WTC11 (cell line): ENCODE measurements at regions not wholly inside any gene's neighbourhood (a gene's known extent, or its start where the extent isn't known, plus 50 kb on each side); places are given as distances from the start of the nearest gene placed in this dataset.

Experiments
- ATAC-seq: fragments of 200-7000 bp; cut with Tn5 transposase; 2 replicates; pipeline ENCODE4 v1.10.0; 2021; ENCODE audit warnings: mild to moderate bottlenecking, moderate library complexity
- CTCF ChIA-PET: fragments of 300-600 bp; sonication (Branson Sonifier 250); formaldehyde crosslinking; loops from one replicate; lab custom pipeline; 2021; ENCODE audit warnings: antibody characterized with exemption; lab: Charles Lee
- POLR2A ChIA-PET: fragments of 350-600 bp; sonication (Branson Sonifier 250); formaldehyde crosslinking; loops from one replicate; lab custom pipeline; 2021; ENCODE audit warnings: antibody characterized with exemption; lab: Charles Lee
- DNase-seq: peaks from one replicate; pipeline ENCODE4 v3.0.0; 2021; ENCODE audit warnings: low spot score
- H3K27ac Mint-ChIP-seq: 2 replicates; pipeline ENCODE4 v1.8.0; 2021; ENCODE audit warnings: mixed read lengths
- H3K27me3 Mint-ChIP-seq: 2 replicates; pipeline ENCODE4 v1.8.0; 2021; ENCODE audit warnings: low read depth, mild to moderate bottlenecking, moderate library complexity, mixed read lengths
- H3K36me3 Mint-ChIP-seq: 2 replicates; pipeline ENCODE4 v1.8.0; 2021; ENCODE audit warnings: mixed read lengths
- H3K4me1 Mint-ChIP-seq: 2 replicates; pipeline ENCODE4 v1.8.0; 2022; ENCODE audit warnings: mixed read lengths
- H3K4me3 Mint-ChIP-seq: 2 replicates; pipeline ENCODE4 v1.8.0; 2021; ENCODE audit warnings: mild to moderate bottlenecking, moderate library complexity, mixed read lengths
- H3K9me3 Mint-ChIP-seq: 2 replicates; pipeline ENCODE4 v1.8.0; 2021; ENCODE audit warnings: mixed read lengths
- AFF4 ChIP-seq: sonication (generic); formaldehyde crosslinking; IDR thresholded peaks from 2 replicates; pipeline ENCODE4 v1.8.1; 2023; ENCODE audit warnings: mild to moderate bottlenecking, missing genetic modification reagents, borderline replicate concordance
- ATF3 ChIP-seq: sonication (generic); formaldehyde crosslinking; conservative IDR thresholded peaks from 2 replicates; pipeline ENCODE4 v1.8.1; 2022; ENCODE audit warnings: mild to moderate bottlenecking, missing genetic modification reagents
- CTCF ChIP-seq: fragments of 200-600 bp; IDR thresholded peaks from 2 replicates; pipeline ENCODE4 v1.8.0; 2022; ENCODE audit warnings: antibody characterized with exemption
- ERG ChIP-seq: fragments of 250-450 bp; sonication (Bioruptor Pico); IDR thresholded peaks from 2 replicates; pipeline ENCODE4 v1.8.0; 2021; ENCODE audit warnings: mild to moderate bottlenecking
- GRHL2 ChIP-seq: fragments of 250-450 bp; sonication (Bioruptor Pico); IDR thresholded peaks from 2 replicates; pipeline ENCODE4 v1.8.0; 2022; ENCODE audit warnings: mild to moderate bottlenecking, moderate library complexity; ENCODE audit not compliant: insufficient replicate concordance, severe bottlenecking
- JAZF1 ChIP-seq: fragments of 250-450 bp; sonication (Bioruptor Pico); IDR thresholded peaks from 2 replicates; pipeline ENCODE4 v1.9.0; 2021; ENCODE audit warnings: moderate library complexity, mild to moderate bottlenecking, inconsistent platforms
- JUN ChIP-seq: sonication (generic); formaldehyde crosslinking; IDR thresholded peaks from 2 replicates; pipeline ENCODE4 v1.8.0; 2023; ENCODE audit warnings: mild to moderate bottlenecking, missing genetic modification reagents
- KAT7 ChIP-seq: sonication (generic); formaldehyde crosslinking; IDR thresholded peaks from 2 replicates; pipeline ENCODE4 v1.8.1; 2023; ENCODE audit warnings: missing genetic modification reagents, mild to moderate bottlenecking, borderline replicate concordance
- NFE2L1 ChIP-seq: sonication (generic); formaldehyde crosslinking; IDR thresholded peaks from 2 replicates; pipeline ENCODE4 v1.8.1; 2023; ENCODE audit warnings: missing genetic modification reagents
- PREB ChIP-seq: sonication (generic); formaldehyde crosslinking; IDR thresholded peaks from 2 replicates; pipeline ENCODE4 v1.8.1; 2022; ENCODE audit warnings: mild to moderate bottlenecking, missing genetic modification reagents, moderate library complexity, borderline replicate concordance
- SMAD3 ChIP-seq: sonication (generic); formaldehyde crosslinking; IDR thresholded peaks from 2 replicates; pipeline ENCODE4 v1.8.0; 2022; ENCODE audit warnings: missing genetic modification reagents, mild to moderate bottlenecking, borderline replicate concordance
- TCF7 ChIP-seq: sonication (generic); formaldehyde crosslinking; IDR thresholded peaks from 2 replicates; pipeline ENCODE4 v1.8.0; 2022; ENCODE audit warnings: mild to moderate bottlenecking, low read depth, missing genetic modification reagents, moderate library complexity
- TP53 ChIP-seq: sonication (generic); formaldehyde crosslinking; IDR thresholded peaks from 2 replicates; pipeline ENCODE4 v1.8.1; 2023; ENCODE audit warnings: mild to moderate bottlenecking, missing genetic modification reagents
- ZBTB21 ChIP-seq: sonication (generic); formaldehyde crosslinking; IDR thresholded peaks from 2 replicates; pipeline ENCODE4 v1.8.1; 2023; ENCODE audit warnings: mild to moderate bottlenecking, missing genetic modification reagents, borderline replicate concordance
- ZNF121 ChIP-seq: sonication (generic); formaldehyde crosslinking; IDR thresholded peaks from 2 replicates; pipeline ENCODE4 v1.8.0; 2023; ENCODE audit warnings: missing genetic modification reagents
- ZNF232 ChIP-seq: sonication (generic); formaldehyde crosslinking; IDR thresholded peaks from 2 replicates; pipeline ENCODE4 v1.8.0; 2022; ENCODE audit warnings: mild to moderate bottlenecking, missing genetic modification reagents
- ZNF263 ChIP-seq: sonication (generic); formaldehyde crosslinking; IDR thresholded peaks from 2 replicates; pipeline ENCODE4 v1.8.1; 2022; ENCODE audit warnings: low read depth, mild to moderate bottlenecking, moderate library complexity, missing genetic modification reagents
- ZNF317 ChIP-seq: sonication (generic); formaldehyde crosslinking; IDR thresholded peaks from 2 replicates; pipeline ENCODE4 v1.8.1; 2023; ENCODE audit warnings: low read depth, mild to moderate bottlenecking, moderate library complexity, missing genetic modification reagents, borderline replicate concordance
- ZNF416 ChIP-seq: fragments of 250-450 bp; sonication (Bioruptor Pico); IDR thresholded peaks from 2 replicates; pipeline ENCODE4 v1.9.0; 2021; ENCODE audit warnings: mild to moderate bottlenecking, inconsistent platforms
- ZNF532 ChIP-seq: fragments of 250-450 bp; sonication (Bioruptor Pico); IDR thresholded peaks from 2 replicates; pipeline ENCODE4 v1.9.0; 2021; ENCODE audit warnings: mild to moderate bottlenecking, borderline replicate concordance

- DNase-seq (no peak), ATAC-seq (no peak)
- Mint-ChIP-seq H3K27me3 (0 out of 2 replicates have a peak, but pooled peaks cover 1% of the 10 kb centered on the region), H3K36me3 (peaks cover 12% of the 10 kb centered on the region), H3K4me3 (no peak overlapping the region), H3K4me1 (no peaks in the 10 kb centered on the region), H3K9me3 (peaks cover 31% of the 10 kb centered on the region), H3K27ac (no peak overlapping the region)
- CTCF ChIA-PET, result interaction anchor here (1.2 to 2.1 kb wide), 3 partner anchors 305 to 404 kb away, joined by 7 to 23 read pairs (median 8); no protein-coding TSS in a partner anchor
- TF ChIP-seq ZBTB21 (CRISPR knock-in tag) (no peak), ZNF317 (CRISPR knock-in tag) (no peak), JAZF1 (no peak), GRHL2 (CRISPR knock-in tag) (no peak), SMAD3 (CRISPR knock-in tag) (no peak), AFF4 (CRISPR knock-in tag) (no peak), ERG (CRISPR knock-in tag) (no peak), ZNF121 (CRISPR knock-in tag) (no peak), CTCF (no peak), NFE2L1 (no peak), JUN (CRISPR knock-in tag) (no peak), TCF7 (CRISPR knock-in tag) (no peak), ZNF232 (CRISPR knock-in tag) (no peak), ATF3 (no peak), ZNF532 (CRISPR knock-in tag) (no peak), KAT7 (no peak), ZNF263 (CRISPR knock-in tag) (no peak), ZNF416 (CRISPR knock-in tag) (no peak), PREB (CRISPR knock-in tag) (no peak), TP53 (no peak)
- POLR2A ChIA-PET, result no interaction called here
Observed at GRCh38 chr6:88236612-88237360, 70.6 kb upstream of the CNR1 start.
